ENCODE measurements at regions not wholly inside any gene's neighbourhood (a gene's known extent, or its start where the extent isn't known, plus 50 kb on each side); places are given as distances from the start of the nearest gene placed in this dataset.

- H3K79me1 ChIP-seq (replicated peaks; ENCODE audit: low read length, poor library complexity, severe bottlenecking), result no peaks in the 10 kb centered on the region
- H4K91ac ChIP-seq (ENCODE audit: low read length), result no peak overlapping the region
- 93% methylated on average over 3 of the region's 3 CpGs for WGBS
- H3K9me3 ChIP-seq (ENCODE audit: control insufficient read depth, low read length), result no peaks in the 10 kb centered on the region
- no peak overlapping the region for H2BK5ac ChIP-seq (ENCODE audit: low read depth, low read length, poor library complexity, severe bottlenecking)
- no peak overlapping the region for H2BK15ac ChIP-seq (ENCODE audit: low read depth, poor library complexity, severe bottlenecking)
- no peak overlapping the region for H2BK12ac ChIP-seq (ENCODE audit: low read length in 2 of 2)
- no peak overlapping the region for H3K14ac ChIP-seq (ENCODE audit: low read length in 2 of 2)
- no peak overlapping the region for H2AFZ ChIP-seq (ENCODE audit: low read depth, low read length)
- H3K18ac ChIP-seq (ENCODE audit: low read depth in 1 of 2, low read length in 2 of 2), result no peak overlapping the region
- H3K4me2 ChIP-seq (ENCODE audit: low read length, poor library complexity, severe bottlenecking), result no peak overlapping the region
- no peak overlapping the region for H3K4ac ChIP-seq (ENCODE audit: low read depth in 1 of 2, low read length in 2 of 2)
- no peaks in the 10 kb centered on the region for H3K4me1 ChIP-seq (ENCODE audit: control insufficient read depth, insufficient read depth, low read depth, low read length)
- no peak overlapping the region for H3K27ac ChIP-seq (ENCODE audit: low read length, poor library complexity, severe bottlenecking)
- H2AK5ac ChIP-seq (ENCODE audit: low read length, severe bottlenecking), result no peak overlapping the region
- H3K27me3 ChIP-seq (ENCODE audit: control insufficient read depth in 1 of 2, insufficient read depth in 1 of 2, low read length in 2 of 2), result no peaks in the 10 kb centered on the region
- no peak overlapping the region for H2BK120ac ChIP-seq (ENCODE audit: low read depth, low read length)
- DNase-seq, result no peak
- no peak overlapping the region for H4K8ac ChIP-seq (ENCODE audit: low read length)
- no peaks in the 10 kb centered on the region for H3K36me3 ChIP-seq (ENCODE audit: control insufficient read depth in 1 of 2, insufficient read depth in 2 of 2, low read depth in 1 of 2, low read length in 2 of 2)
- no peak overlapping the region for H3K9ac ChIP-seq (ENCODE audit: low read length)
- H3K4me3 ChIP-seq (ENCODE audit: insufficient read depth in 1 of 2, low read depth in 1 of 2, low read length in 2 of 2), result no peak overlapping the region
- H3K23ac ChIP-seq (ENCODE audit: low read length in 2 of 2), result no peak overlapping the region
Measured at GRCh38 chr10:2543974-2544373, 523.4 kb upstream of the PFKP start.

DNA sequence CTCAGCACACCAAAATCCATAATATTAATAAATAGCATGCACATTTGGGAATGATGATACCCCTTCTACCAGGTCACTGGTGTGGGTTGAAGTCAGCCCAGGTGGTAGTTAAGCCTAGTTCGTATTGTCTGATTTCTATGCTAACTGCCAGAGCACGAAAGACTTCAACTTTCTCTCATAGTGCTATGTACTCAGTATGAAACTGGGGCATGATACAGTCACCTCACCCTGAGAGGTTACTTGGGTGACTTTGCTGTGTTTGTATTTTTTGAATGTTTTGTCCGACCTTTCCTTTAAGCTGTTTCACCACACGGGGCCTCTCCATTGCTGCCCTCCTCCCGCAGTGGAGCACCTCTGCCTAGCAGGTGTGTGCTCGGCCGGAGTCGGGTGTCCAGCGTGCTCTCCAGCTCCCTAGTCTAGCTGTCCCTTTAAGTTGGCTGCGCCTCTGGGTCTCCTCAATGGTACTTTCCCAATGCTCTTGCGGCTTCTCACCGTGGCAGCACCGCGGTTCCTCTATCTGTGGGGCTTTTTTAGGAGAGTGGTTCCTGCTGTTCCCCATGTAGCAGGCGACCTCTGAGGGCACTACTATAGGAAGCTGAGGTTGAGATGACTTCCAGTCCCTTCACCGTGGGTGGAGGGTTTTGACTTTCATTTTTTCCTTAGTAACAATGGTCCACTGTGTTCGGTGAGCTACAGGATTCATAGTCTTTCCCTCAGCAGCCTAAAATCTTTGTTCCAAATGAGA, 524.0 kb upstream of the PFKP start:
- WGBS, result 83% methylated on average over 16 of the region's 17 CpGs

DNA sequence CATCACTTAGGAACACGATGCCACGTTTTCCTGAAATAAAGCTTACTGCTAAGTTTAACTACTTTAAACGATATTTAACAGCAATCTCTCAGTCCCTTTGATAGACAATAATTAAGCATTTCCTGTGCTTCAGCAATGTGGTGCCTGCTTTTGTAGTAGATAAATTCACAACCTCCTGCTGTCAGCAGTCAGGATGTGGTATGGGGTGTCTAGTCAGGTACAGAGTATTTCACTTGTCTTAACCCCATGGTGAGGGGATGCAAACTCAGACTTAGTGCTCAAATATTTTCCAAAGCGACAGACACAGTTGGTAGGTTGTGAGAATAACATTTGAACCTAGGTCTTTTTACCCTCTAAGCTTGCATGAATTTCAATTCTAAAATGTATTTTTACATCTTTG, 526.2 kb upstream of the PFKP start:
- H3K9me3 ChIP-seq (ENCODE audit: control insufficient read depth, low read length), result no peaks in the 10 kb centered on the region

More for the DNA sequence above, 524.0 kb upstream of the PFKP start:
- H2BK12ac ChIP-seq (ENCODE audit: low read length in 2 of 2), result no peak overlapping the region
- no peak overlapping the region for H4K8ac ChIP-seq (ENCODE audit: low read length)
- no peaks in the 10 kb centered on the region for H3K36me3 ChIP-seq (ENCODE audit: control insufficient read depth in 1 of 2, insufficient read depth in 2 of 2, low read depth in 1 of 2, low read length in 2 of 2)
- H2BK15ac ChIP-seq (ENCODE audit: low read depth, poor library complexity, severe bottlenecking), result no peak overlapping the region
- H3K27me3 ChIP-seq (ENCODE audit: control insufficient read depth in 1 of 2, insufficient read depth in 1 of 2, low read length in 2 of 2), result no peaks in the 10 kb centered on the region
- no peaks in the 10 kb centered on the region for H3K4me1 ChIP-seq (ENCODE audit: control insufficient read depth, insufficient read depth, low read depth, low read length)
- DNase-seq, result no peak
- no peak overlapping the region for H2BK5ac ChIP-seq (ENCODE audit: low read depth, low read length, poor library complexity, severe bottlenecking)
- no peak overlapping the region for H3K14ac ChIP-seq (ENCODE audit: low read length in 2 of 2)
- H3K9me3 ChIP-seq (ENCODE audit: control insufficient read depth, low read length), result no peaks in the 10 kb centered on the region
- no peak overlapping the region for H3K4me2 ChIP-seq (ENCODE audit: low read length, poor library complexity, severe bottlenecking)
- no peak overlapping the region for H2AFZ ChIP-seq (ENCODE audit: low read depth, low read length)
- no peak overlapping the region for H3K4ac ChIP-seq (ENCODE audit: low read depth in 1 of 2, low read length in 2 of 2)
- H3K9ac ChIP-seq (ENCODE audit: low read length), result no peak overlapping the region
- H3K4me3 ChIP-seq (ENCODE audit: insufficient read depth in 1 of 2, low read depth in 1 of 2, low read length in 2 of 2), result no peak overlapping the region
- no peak overlapping the region for H3K23ac ChIP-seq (ENCODE audit: low read length in 2 of 2)
- no peaks in the 10 kb centered on the region for H3K79me1 ChIP-seq (replicated peaks; ENCODE audit: low read length, poor library complexity, severe bottlenecking)
- H3K27ac ChIP-seq (ENCODE audit: low read length, poor library complexity, severe bottlenecking), result no peak overlapping the region
- H2BK120ac ChIP-seq (ENCODE audit: low read depth, low read length), result no peak overlapping the region
- no peak overlapping the region for H4K91ac ChIP-seq (ENCODE audit: low read length)
- no peak overlapping the region for H2AK5ac ChIP-seq (ENCODE audit: low read length, severe bottlenecking)
- H3K18ac ChIP-seq (ENCODE audit: low read depth in 1 of 2, low read length in 2 of 2), result no peak overlapping the region

GRCh38 chr10:2529945-2530344, 537.4 kb upstream of the PFKP start:
- Histone ChIP-seq H4K91ac (ENCODE audit: low read length) (no peak overlapping the region), H3K4ac (ENCODE audit: low read depth in 1 of 2, low read length in 2 of 2) (no peak overlapping the region), H2BK120ac (ENCODE audit: low read depth, low read length) (no peak overlapping the region), H3K9me3 (ENCODE audit: control insufficient read depth, low read length) (no peaks in the 10 kb centered on the region), H3K4me1 (ENCODE audit: control insufficient read depth, insufficient read depth, low read depth, low read length) (no peaks in the 10 kb centered on the region), H3K23ac (ENCODE audit: low read length in 2 of 2) (no peak overlapping the region), H2BK5ac (ENCODE audit: low read depth, low read length, poor library complexity, severe bottlenecking) (no peak overlapping the region), H3K14ac (ENCODE audit: low read length in 2 of 2) (no peak overlapping the region), H3K79me1 (replicated peaks; ENCODE audit: low read length, poor library complexity, severe bottlenecking) (no peaks in the 10 kb centered on the region), H2BK15ac (ENCODE audit: low read depth, poor library complexity, severe bottlenecking) (no peak overlapping the region), H3K27me3 (ENCODE audit: control insufficient read depth in 1 of 2, insufficient read depth in 1 of 2, low read length in 2 of 2) (peaks cover 0 to 6% of the 10 kb centered on the region in 2 experiments), H3K9ac (ENCODE audit: low read length) (no peak overlapping the region), H2AK5ac (ENCODE audit: low read length, severe bottlenecking) (no peak overlapping the region), H3K36me3 (ENCODE audit: control insufficient read depth in 1 of 2, insufficient read depth in 2 of 2, low read depth in 1 of 2, low read length in 2 of 2) (no peaks in the 10 kb centered on the region), H3K18ac (ENCODE audit: low read depth in 1 of 2, low read length in 2 of 2) (no peak overlapping the region), H2BK12ac (ENCODE audit: low read length in 2 of 2) (no peak overlapping the region), H3K27ac (ENCODE audit: low read length, poor library complexity, severe bottlenecking) (no peak overlapping the region), H2AFZ (ENCODE audit: low read depth, low read length) (no peak overlapping the region), H3K4me2 (ENCODE audit: low read length, poor library complexity, severe bottlenecking) (no peak overlapping the region), H4K8ac (ENCODE audit: low read length) (no peak overlapping the region), H3K4me3 (ENCODE audit: insufficient read depth in 1 of 2, low read depth in 1 of 2, low read length in 2 of 2) (no peak overlapping the region)
- 75% methylated on average over 4 of the region's 5 CpGs for WGBS
- DNase-seq, result no peak

More for the DNA sequence above, 526.2 kb upstream of the PFKP start:
- no peak for DNase-seq
- Histone ChIP-seq H3K27me3 (ENCODE audit: control insufficient read depth in 1 of 2, insufficient read depth in 1 of 2, low read length in 2 of 2) (no peaks in the 10 kb centered on the region), H3K4me1 (ENCODE audit: control insufficient read depth, insufficient read depth, low read depth, low read length) (no peaks in the 10 kb centered on the region), H3K4me3 (ENCODE audit: insufficient read depth in 1 of 2, low read depth in 1 of 2, low read length in 2 of 2) (no peak overlapping the region), H2BK5ac (ENCODE audit: low read depth, low read length, poor library complexity, severe bottlenecking) (no peak overlapping the region), H3K23ac (ENCODE audit: low read length in 2 of 2) (no peak overlapping the region), H2BK12ac (ENCODE audit: low read length in 2 of 2) (no peak overlapping the region), H2BK15ac (ENCODE audit: low read depth, poor library complexity, severe bottlenecking) (no peak overlapping the region), H3K14ac (ENCODE audit: low read length in 2 of 2) (no peak overlapping the region), H3K4ac (ENCODE audit: low read depth in 1 of 2, low read length in 2 of 2) (no peak overlapping the region), H3K27ac (ENCODE audit: low read length, poor library complexity, severe bottlenecking) (no peak overlapping the region), H3K4me2 (ENCODE audit: low read length, poor library complexity, severe bottlenecking) (no peak overlapping the region), H3K9ac (ENCODE audit: low read length) (no peak overlapping the region), H4K91ac (ENCODE audit: low read length) (no peak overlapping the region), H2AFZ (ENCODE audit: low read depth, low read length) (no peak overlapping the region), H3K18ac (ENCODE audit: low read depth in 1 of 2, low read length in 2 of 2) (no peak overlapping the region), H3K79me1 (replicated peaks; ENCODE audit: low read length, poor library complexity, severe bottlenecking) (no peaks in the 10 kb centered on the region), H3K36me3 (ENCODE audit: control insufficient read depth in 1 of 2, insufficient read depth in 2 of 2, low read depth in 1 of 2, low read length in 2 of 2) (no peaks in the 10 kb centered on the region), H2BK120ac (ENCODE audit: low read depth, low read length) (no peak overlapping the region), H4K8ac (ENCODE audit: low read length) (no peak overlapping the region), H2AK5ac (ENCODE audit: low read length, severe bottlenecking) (no peak overlapping the region)
- WGBS, result 59% methylated on average over 3 of the region's 4 CpGs

Measured in mesenchymal stem cell (in vitro differentiated cells and primary cell).